ENCODE measurements at regions not wholly inside any gene's neighbourhood (a gene's known extent, or its start where the extent isn't known, plus 50 kb on each side); places are given as distances from the start of the nearest gene placed in this dataset.

DNA sequence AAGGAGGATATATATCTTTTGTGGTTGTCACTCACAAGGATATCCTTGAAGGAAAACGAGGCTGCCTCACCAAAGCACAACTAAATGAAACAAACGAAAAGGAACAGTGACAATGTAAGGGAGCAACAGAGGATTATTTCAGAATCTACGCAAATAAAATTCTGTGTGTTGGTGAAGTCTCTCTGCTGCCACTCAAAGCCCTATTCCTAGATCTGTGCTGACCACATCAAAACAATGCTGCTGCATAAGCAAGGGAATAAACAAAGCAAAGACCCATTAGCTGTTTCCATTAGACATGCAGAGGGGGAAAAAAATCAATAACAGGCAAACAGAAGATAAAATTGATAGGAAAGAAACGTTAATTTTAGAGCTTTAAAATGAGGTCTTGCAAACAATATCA, 204.4 kb downstream of the MZT1 start:
- H3K4me1 ChIP-seq (ENCODE audit: insufficient read depth, low read length, poor library complexity, severe bottlenecking), result no peaks in the 10 kb centered on the region
- no peak overlapping the region for H3K4me3 ChIP-seq (ENCODE audit: low read length, poor library complexity, severe bottlenecking)
- no peak overlapping the region for H3K9ac ChIP-seq (ENCODE audit: low read depth, low read length, poor library complexity, severe bottlenecking)
- H3K4me2 ChIP-seq (ENCODE audit: low read depth, low read length, poor library complexity, severe bottlenecking), result no peak overlapping the region
- no peaks in the 10 kb centered on the region for H3K79me2 ChIP-seq (ENCODE audit: insufficient read depth, low read length)
- no peak overlapping the region for H2AFZ ChIP-seq (ENCODE audit: low read length)
- no peaks in the 10 kb centered on the region for H3K9me2 ChIP-seq (replicated peaks; ENCODE audit: low read depth, low read length)
- H3K27me3 ChIP-seq (ENCODE audit: insufficient read depth, low read length, poor library complexity, severe bottlenecking), result no peaks in the 10 kb centered on the region
- TF ChIP-seq EZH2phosphoT487 (IDR thresholded peaks at IDR 0.05; ENCODE audit: borderline replicate concordance), result no peak
- TF ChIP-seq, protein P1, sequence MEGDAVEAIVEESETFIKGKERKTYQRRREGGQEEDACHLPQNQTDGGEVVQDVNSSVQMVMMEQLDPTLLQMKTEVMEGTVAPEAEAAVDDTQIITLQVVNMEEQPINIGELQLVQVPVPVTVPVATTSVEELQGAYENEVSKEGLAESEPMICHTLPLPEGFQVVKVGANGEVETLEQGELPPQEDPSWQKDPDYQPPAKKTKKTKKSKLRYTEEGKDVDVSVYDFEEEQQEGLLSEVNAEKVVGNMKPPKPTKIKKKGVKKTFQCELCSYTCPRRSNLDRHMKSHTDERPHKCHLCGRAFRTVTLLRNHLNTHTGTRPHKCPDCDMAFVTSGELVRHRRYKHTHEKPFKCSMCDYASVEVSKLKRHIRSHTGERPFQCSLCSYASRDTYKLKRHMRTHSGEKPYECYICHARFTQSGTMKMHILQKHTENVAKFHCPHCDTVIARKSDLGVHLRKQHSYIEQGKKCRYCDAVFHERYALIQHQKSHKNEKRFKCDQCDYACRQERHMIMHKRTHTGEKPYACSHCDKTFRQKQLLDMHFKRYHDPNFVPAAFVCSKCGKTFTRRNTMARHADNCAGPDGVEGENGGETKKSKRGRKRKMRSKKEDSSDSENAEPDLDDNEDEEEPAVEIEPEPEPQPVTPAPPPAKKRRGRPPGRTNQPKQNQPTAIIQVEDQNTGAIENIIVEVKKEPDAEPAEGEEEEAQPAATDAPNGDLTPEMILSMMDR (conservative IDR thresholded peaks at IDR 0.05; ENCODE audit: low read length), result no peak
- H3K9me3 ChIP-seq (ENCODE audit: insufficient read depth, low read depth, low read length), result no peaks in the 10 kb centered on the region
- H3K36me3 ChIP-seq (ENCODE audit: insufficient read depth, low read length), result no peaks in the 10 kb centered on the region
- no peaks in the 10 kb centered on the region for H3F3A ChIP-seq (ENCODE audit: low read depth)
- no peaks in the 10 kb centered on the region for H4K20me1 ChIP-seq (ENCODE audit: insufficient read depth, low read length, poor library complexity, severe bottlenecking)

DNA sequence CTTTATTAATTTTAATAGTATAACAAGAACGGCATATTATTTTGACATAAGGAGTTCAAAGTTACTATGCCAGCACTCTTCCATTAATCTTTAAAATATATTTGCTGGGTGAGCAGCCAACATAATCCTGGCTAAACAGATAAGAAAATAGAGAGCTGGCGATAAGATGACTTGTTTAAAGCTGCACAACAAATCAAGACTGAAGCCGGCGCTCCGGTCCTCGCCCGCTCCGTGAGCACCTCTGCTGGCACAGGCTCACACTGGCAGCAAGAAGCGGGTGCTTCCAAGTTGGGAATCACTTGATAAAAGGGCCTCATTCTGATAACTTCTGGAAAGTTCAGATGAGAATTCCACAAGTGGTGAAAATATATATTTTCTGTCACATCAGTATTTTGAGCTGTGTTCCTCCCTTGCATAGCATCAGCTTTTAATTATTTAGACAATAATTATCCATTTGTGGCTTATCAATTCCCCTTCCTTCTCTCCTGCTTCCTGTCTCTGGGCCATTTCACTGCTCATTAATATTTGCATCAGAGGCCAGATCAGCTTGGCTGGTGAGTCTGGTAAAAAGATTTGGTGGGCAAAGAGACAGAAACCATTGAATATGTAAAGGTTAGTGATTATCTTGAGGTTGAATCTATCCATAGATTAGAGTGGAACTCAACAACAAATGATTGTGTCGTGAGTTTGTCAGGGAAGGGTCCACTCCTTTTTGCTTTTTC, 205.3 kb downstream of the MZT1 start:
- no peak overlapping the region for H2AFZ ChIP-seq (ENCODE audit: low read length)
- H3K9ac ChIP-seq (ENCODE audit: low read depth, low read length, poor library complexity, severe bottlenecking), result no peak overlapping the region
- H3K27me3 ChIP-seq (ENCODE audit: insufficient read depth, low read length, poor library complexity, severe bottlenecking), result no peaks in the 10 kb centered on the region
- H3K79me2 ChIP-seq (ENCODE audit: insufficient read depth, low read length), result no peaks in the 10 kb centered on the region
- H3K4me1 ChIP-seq (ENCODE audit: insufficient read depth, low read length, poor library complexity, severe bottlenecking), result no peaks in the 10 kb centered on the region
- no peaks in the 10 kb centered on the region for H3K36me3 ChIP-seq (ENCODE audit: insufficient read depth, low read length)
- no peaks in the 10 kb centered on the region for H3K9me3 ChIP-seq (ENCODE audit: insufficient read depth, low read depth, low read length)
- TF ChIP-seq EZH2phosphoT487 (IDR thresholded peaks at IDR 0.05; ENCODE audit: borderline replicate concordance), result no peak
- TF ChIP-seq, protein P1 (conservative IDR thresholded peaks at IDR 0.05; ENCODE audit: low read length), result no peak
- no peak overlapping the region for H3K4me3 ChIP-seq (ENCODE audit: low read length, poor library complexity, severe bottlenecking)
- no peaks in the 10 kb centered on the region for H3F3A ChIP-seq (ENCODE audit: low read depth)
- no peak overlapping the region for H3K4me2 ChIP-seq (ENCODE audit: low read depth, low read length, poor library complexity, severe bottlenecking)
- no peaks in the 10 kb centered on the region for H4K20me1 ChIP-seq (ENCODE audit: insufficient read depth, low read length, poor library complexity, severe bottlenecking)
- H3K9me2 ChIP-seq (replicated peaks; ENCODE audit: low read depth, low read length), result no peaks in the 10 kb centered on the region

DNA sequence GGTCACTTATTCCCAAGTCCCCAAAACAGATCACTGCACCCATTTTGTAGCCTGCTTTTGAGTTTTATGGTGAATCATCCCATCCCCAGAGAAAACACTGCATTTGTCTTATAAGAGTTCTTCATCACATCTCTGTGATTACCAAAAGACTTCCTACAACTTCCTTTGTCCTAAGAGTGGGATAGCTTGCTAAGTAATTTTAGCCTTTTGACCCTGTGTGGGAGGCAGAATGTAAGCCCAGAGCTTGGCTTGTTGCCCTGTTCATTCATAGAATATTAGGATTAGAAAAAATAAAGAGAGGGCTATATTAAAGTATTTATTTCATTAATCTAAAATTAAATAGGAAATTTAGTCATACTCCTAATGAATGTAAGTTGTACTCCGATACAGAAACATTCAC, 213.3 kb downstream of the MZT1 start:
- TF ChIP-seq, protein P1 (conservative IDR thresholded peaks at IDR 0.05; ENCODE audit: low read length), result no peak
- H2AFZ ChIP-seq (ENCODE audit: low read length), result no peak overlapping the region
- no peaks in the 10 kb centered on the region for H3K27me3 ChIP-seq (ENCODE audit: insufficient read depth, low read length, poor library complexity, severe bottlenecking)
- H4K20me1 ChIP-seq (ENCODE audit: insufficient read depth, low read length, poor library complexity, severe bottlenecking), result no peaks in the 10 kb centered on the region
- no peaks in the 10 kb centered on the region for H3K79me2 ChIP-seq (ENCODE audit: insufficient read depth, low read length)
- H3K4me3 ChIP-seq (ENCODE audit: low read length, poor library complexity, severe bottlenecking), result no peak overlapping the region
- no peaks in the 10 kb centered on the region for H3K4me1 ChIP-seq (ENCODE audit: insufficient read depth, low read length, poor library complexity, severe bottlenecking)
- H3F3A ChIP-seq (ENCODE audit: low read depth), result no peaks in the 10 kb centered on the region
- H3K4me2 ChIP-seq (ENCODE audit: low read depth, low read length, poor library complexity, severe bottlenecking), result no peak overlapping the region
- H3K36me3 ChIP-seq (ENCODE audit: insufficient read depth, low read length), result no peaks in the 10 kb centered on the region
- H3K9me3 ChIP-seq (ENCODE audit: insufficient read depth, low read depth, low read length), result no peaks in the 10 kb centered on the region
- H3K9me2 ChIP-seq (replicated peaks; ENCODE audit: low read depth, low read length), result no peaks in the 10 kb centered on the region
- no peak overlapping the region for H3K9ac ChIP-seq (ENCODE audit: low read depth, low read length, poor library complexity, severe bottlenecking)

All from Loucy (cell line).